SKM-1 treated with dmso at 0.1 percent for 144 hours (cell line): ENCODE measurements at regions not wholly inside any gene's neighbourhood (a gene's known extent, or its start where the extent isn't known, plus 50 kb on each side); places are given as distances from the start of the nearest gene placed in this dataset.
A peak's percentile ranks its signal among the peaks of the same experiment; 100 is the strongest.

Experiments used
- DNase-seq: peaks from one replicate; lab custom pipeline; 2025; ENCODE audit not compliant: unreplicated experiment; lab: John Stamatoyannopoulos, UW

DNA sequence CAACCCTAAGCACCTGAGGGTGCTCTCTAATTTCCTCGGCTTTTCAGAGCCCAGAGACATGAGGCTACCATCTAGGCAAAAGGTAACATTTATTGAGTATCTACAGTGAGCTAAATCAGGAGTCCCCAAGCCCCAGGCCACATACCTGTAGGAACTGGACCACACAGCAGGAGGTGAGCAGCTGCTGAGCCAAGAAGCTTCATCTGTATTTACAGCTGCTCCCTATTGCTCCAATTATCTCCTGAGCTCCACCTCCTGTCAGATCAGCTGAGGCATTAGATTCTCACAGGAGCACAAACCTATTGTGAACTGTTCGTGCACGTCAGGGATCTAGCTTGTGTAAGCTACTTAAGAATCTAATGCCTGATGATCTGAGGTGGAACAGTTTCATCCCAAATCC lies 70.2 kb downstream of the RND3 start:
- DNase-seq = no peak

DNA sequence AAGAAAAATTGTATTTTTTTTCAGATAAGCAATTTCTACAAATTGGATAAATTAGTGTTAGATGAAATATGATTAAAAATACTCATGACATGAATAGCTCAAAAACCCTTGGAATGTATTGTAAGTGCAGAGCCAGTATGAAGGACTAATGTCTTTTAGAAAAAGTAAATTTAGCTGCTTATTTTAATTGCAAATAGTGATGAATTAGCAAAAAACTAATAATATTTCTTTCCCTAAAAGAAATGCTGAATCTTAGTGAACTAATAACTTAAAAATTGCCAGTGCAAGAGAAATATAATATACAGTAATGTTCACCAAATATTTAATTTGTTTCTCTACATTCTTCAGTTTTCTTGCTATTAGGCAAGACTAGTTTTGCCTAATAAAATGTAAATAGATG lies 72.4 kb downstream of the RND3 start:
- no peak for DNase-seq

DNA sequence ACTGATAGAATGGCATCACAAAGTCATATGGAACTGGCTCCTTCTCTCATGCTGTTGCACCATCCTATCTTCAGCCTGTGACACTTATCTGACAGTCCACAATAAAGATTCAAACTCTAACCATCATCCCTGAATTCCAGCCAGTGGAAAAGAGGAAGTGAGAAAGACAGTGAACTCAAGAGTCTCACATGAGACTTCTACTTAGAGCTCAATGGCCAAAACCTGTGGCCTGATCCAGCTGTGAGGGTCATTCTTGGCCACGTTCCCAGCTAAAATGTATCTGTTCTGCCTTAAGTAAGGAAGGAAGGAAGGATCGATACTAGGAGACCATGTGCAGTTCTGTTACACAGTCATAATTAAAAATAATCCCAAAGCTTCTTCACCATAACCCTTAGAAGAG lies 73.6 kb downstream of the RND3 start:
- no peak for DNase-seq

DNA sequence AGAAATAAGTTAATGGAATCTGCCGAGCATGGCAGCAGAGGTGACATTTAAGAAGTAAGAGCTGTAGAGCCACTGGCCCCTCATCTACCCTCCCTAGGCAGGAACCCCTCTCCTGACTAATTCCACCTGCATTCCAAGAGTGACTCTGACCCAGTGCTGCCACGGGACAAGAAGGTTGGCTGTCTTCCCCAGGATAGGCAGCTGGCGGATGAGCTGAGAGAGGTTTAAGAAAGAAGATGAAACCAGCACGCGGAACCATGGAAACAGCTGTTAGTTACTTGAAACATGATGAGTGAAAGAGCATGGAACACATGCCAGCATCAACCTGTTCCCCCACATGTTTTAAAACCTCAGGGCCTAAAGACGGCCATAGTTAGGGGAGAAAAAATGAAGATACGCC lies 74.1 kb downstream of the RND3 start:
- no peak for DNase-seq

DNA sequence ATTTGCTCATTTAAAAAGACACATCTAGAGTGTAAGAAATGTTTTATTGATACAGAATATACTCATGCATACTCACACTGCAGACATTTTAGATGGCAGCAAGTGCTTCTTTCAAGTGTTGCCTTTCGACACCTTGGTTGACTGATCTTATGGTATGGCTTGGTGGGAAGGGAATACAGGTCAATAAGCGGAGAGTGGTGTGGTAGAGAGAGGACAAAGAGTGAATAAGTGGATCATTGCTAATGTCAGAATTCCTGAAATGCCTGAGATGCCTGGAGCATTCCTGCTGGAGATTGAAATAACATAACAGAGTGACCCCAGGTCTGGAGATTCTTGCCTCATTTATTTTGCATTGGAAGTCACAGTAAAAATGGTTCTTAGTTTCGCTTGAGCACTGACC lies 76.7 kb downstream of the RND3 start:
- no peak for DNase-seq

DNA sequence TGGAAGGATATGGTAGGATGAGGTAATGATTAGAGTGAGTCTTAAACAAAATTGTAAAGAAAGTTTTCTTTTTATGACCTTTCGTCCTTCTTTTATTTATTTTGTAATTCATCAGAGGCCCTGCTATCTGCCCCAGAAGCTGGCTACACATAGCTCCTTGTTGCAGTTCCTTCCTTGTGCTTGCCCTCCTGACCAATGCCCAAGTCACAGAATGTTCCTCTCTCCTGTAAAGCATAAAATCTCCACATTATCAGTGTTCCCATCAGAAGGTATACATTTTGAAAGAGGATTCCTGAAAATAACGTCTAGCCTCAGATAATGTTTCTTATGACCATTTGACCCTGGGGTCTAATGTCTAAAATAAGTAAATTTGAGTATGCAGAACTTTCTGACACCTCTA lies 78.3 kb downstream of the RND3 start:
- DNase-seq = no peak

DNA sequence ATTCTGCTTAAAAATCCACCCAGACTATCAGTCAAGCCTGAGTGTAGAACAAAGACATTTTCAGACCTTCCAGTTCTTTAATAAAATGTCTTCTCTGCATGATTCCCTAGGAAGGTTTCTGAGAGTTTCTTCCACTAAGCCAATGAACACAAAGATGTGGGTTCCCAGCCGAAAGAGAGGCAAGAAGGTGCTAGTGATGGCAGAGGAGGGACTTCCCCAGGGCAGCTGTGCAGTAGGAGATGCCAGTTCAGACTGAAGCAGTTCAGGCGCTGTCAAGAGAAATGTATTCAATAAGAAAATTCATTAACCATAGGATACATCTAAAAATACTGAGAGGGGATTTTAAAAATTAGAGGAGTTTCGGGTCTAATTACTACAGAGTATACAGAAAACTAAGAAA lies 83.3 kb downstream of the RND3 start:
- no peak for DNase-seq

DNA sequence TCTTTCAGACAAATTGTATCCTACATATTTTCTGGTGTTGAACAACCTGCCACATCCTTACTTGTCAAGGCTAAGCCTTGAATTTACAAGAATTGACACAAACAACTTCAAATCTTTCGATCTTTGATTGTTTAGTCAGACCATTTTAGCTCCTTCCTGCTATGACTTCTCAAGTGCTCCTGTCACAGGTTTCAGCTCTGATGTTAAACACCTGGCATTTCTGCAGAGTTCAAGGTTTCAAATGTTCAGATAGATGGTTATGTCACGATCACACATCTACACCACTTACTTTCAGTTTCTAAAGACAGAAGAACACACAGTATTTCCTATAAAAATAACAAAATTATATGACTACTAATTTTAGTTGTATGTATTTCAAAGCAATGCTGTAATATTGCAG lies 84.0 kb downstream of the RND3 start:
- DNase-seq = no peak

DNA sequence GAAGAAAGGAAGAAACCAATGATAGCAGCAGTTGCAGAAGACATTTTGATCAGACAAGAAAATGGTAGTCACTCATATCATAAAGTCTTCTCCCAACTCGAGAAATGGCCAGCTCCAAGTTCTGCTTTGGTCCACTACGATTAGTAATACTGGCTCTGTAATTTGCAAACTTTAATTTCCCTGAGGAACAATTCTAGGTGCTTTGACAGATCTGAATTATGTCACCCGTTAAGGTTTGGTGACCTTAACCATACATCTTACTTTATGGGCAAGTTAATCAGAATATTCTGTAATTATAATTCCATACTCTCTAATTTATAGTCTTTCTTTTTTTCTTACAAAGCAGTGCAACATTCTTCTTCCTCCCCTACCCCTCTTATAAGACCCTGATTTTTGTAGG lies 84.5 kb downstream of the RND3 start:
- no peak for DNase-seq

DNA sequence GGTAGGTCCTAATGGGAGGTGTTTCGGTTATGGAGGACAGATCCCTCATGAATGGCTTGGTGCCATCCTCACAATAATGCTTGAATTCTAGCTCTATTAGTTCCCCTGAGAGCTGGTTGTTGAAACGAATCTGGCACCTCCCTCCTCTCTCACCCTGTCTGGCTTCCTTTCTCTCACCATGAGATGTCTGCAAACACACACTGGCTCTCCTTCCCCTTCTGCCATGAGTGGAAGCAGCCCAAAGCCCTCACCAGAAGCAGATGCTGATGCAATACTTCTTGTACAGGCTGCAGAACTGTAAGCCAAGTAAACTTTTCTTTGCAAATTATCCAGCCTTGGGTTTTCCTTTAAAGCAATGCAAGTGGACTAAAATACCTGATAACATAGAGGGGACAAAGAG lies 86.6 kb downstream of the RND3 start:
- peak; percentile 5 for DNase-seq

DNA sequence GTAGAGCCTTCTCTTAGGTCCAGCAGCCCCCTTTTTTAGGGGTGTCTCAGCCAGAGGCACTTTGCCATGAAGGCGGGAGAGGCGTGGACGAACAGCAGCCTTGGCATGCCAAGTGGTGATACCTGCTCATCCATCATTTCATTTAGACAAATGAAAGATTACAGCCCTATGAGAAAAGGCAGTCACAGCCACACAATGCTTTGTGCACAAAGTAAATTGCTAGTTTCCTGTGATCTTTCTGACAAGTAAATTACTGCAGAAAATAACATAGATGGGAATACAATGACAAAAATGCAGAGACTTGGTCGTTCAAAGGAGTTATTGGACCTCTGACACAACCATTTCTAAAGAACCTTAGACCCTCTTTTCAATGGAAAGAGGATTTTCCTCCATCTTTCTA lies 94.9 kb downstream of the RND3 start:
- DNase-seq = no peak

DNA sequence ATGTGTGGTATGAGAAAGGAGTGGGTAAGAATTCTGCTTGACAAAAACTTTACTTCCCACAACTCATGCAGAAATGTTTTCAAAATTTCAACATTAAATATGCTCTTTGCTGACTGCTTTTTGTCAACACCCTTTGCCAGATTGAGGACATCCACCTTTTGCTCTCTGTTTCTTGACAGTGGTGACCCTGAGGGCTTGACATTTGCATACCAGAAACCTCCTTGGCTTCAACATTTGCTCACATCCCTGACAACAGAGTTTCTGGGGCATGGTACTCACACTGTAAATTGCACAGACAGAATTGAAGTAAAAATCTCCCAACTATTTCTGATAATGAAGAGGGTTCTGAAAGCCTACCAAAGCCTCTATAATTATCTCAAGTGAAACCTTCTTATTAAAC lies 95.7 kb downstream of the RND3 start:
- no peak for DNase-seq

DNA sequence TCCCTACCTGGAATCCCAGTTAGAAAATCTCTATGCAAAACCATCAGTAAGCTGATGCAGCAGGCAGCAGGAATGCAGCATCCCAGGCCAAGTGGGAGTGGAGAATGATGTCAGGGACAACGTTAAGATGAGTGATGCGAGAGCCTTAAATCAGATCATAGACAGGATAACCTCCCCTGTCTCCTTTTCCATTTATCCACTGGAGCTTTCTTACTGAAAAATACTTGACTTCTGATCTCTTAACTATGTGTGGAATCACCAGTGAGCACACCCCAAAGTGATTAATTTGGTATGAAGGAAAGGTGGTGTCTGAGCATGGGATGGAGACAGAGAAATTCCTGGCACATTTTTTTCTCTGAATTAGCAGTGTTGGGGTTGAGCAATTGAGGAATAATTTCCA lies 98.0 kb downstream of the RND3 start:
- no peak for DNase-seq

DNA sequence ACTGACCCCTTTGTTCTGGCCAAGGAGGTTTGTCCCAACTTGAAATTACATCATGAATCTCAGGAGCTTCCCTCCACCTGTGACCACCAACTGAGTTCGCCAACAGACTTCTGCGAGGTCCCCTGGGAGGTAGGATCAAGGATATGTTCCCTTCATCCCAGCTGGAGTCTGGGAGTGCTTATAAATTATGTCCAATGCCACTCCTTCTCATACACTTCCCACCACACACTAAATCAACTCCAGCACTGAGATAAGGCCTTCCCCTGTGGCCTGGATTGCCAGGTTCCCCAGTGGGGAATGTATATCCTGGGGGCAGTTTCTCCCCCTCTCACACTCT lies 99.2 kb downstream of the RND3 start:
- no peak for DNase-seq

DNA sequence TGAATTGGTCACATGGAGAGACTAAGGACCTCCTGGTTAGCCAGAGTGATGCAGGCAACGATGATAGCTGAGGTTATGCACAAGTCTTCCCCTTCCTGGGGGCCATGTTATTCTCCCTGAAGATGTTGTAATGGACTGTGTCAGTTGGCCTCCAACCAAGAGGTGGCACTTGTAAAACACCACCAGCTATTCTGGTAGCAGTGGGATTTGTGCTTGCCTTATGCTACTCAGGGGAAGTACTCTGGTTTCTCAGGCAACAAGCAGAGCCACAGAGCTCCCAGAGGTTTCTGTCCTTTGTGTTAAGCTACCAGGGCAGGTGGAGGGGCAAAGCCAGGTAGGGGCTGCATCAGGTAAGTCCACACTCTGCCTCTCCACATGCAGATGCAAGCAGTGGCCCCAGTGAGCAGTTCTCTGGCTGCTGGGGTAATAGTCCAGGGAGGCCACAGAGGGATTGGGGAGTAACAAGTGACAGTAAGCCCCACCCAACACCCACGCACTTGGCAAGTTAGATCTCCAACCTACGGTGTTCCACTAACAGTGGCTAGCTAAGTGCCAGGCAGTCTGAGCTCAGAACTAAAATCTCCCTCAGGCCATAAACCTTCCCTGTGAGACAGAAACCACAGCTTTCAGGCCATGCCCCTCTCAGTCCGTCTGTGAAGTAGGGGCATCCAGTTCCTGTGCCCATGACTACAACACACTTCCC lies 99.7 kb downstream of the RND3 start:
- DNase-seq = no peak

DNA sequence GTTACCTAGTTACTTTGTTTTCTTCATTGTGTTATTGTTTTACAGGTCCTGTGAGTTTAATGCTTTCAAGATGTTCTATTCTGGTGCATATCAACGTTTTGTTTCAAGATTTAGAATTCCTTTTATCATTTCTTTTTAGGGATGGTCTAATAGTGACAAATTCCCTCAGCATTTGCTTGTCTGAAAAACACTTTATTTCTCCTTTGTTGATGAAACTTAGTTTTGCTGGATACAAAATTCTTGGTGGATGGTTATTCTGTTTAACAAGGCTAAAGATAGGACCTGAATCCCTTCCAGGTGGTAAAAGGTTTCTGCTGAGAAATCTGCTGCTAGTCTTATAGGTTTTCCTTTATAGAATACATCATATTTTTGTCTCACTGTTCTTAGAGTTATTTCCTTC lies 102.3 kb downstream of the RND3 start:
- no peak for DNase-seq

DNA sequence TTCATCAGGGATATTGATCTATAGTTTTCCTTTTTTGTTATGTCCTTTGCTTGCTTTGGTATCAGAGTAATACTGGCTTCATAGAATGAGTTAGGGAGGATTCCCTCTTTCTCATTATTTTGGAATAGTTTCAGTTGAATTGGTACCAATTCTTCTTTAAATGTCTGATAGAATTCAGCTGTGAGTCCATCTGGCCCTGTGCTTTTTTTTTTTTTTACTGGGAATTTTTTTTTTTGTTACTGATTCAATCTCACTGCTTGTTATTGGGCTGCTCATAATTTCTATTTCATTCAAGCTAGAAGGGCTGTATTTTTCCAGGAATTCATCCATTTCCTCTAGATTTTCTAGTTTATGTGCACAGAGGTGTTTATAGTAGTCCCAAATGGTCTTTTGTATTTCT lies 103.9 kb downstream of the RND3 start:
- DNase-seq = no peak

DNA sequence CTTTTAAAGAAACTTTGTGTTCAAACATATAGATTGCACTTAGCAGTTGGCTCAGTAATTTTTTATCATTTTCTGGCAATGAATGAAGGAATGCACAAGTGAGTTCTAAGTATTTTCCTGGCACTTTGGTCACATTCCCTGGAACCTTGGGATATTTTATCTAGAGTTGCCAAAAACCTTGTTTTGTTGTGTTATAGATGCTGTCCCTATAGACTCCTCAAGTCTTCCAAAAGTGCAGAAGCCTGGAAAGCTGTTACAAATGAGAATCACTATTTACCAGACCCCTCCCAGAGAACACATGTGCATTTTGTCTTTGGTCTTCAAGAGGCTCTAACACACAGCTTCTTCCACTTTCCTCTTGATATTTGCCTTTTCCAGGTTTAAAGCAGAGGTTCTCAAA lies 108.3 kb downstream of the RND3 start:
- no peak for DNase-seq

DNA sequence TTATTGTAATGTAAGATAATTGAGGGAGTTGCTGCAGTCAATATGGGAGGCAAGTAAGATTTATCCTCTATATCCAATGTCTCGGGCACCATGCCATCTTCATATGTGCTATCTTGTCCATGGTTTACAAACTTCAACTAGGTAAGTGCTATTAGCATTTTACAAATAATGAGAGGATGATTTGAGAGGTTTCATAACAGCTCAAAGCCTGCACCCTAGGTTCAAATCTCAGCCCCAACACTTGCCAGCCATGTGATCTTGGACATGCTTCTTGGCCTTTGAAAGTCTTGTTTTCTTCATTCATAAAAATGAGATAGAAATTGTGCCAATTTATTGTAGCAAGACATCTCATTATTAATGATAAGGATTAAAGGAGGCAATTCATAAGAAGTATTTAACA lies 108.8 kb downstream of the RND3 start:
- DNase-seq = no peak

DNA sequence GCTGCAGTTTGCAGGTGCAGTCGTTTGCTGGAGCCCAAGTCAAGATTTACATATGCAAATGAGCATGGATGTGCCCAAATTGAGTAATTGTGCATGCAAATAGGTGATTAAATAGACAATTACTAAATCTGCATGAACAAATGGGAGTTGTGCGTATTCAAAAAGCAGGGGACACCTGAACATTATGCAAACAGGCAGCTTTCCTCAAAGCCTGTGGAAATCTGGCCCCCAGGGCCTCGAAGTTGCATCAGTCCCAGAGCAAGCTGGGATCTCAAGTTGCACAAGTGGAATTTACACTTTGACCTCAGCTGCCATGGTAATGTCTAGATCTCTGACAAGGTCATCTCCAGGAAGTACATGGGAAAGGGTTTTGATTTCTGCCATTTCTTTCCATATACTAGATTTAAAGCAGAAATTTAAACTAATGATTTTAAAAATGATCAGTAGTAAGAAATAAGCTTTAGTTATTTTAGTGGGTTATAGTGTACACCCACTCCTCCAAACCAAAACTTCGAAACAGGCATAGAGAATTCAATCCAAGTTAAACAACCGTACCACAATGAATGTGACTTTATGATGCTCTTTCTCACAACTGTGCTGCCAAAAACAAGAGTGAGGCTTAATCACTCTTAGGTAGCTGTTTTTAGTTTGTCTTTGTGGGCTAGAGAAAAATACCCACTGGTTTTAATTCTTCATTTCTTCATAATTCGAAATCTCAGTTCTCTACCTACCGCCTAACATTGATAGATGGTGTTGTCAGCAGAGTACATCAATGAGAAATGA lies 110.7 kb downstream of the RND3 start:
- DNase-seq = no peak

DNA sequence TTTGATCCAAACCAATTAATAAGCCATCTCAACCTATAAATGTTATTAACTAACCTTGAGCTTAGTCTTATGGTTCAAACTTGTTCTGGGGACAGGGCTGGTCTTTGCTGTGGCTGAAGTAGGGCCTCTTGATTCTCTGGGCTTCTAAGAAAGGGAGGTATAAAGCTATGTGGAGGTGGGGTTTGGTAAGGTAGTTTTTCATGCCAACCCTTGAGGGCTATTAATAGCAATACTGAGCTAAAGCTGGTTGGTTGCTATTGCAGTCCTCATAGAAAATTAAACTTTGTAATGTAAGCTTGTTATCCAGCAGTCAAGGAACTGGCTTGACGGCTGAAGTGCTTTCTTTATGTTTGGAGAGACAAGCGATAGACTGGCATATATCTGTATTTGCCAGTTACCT lies 112.1 kb downstream of the RND3 start:
- DNase-seq = no peak

DNA sequence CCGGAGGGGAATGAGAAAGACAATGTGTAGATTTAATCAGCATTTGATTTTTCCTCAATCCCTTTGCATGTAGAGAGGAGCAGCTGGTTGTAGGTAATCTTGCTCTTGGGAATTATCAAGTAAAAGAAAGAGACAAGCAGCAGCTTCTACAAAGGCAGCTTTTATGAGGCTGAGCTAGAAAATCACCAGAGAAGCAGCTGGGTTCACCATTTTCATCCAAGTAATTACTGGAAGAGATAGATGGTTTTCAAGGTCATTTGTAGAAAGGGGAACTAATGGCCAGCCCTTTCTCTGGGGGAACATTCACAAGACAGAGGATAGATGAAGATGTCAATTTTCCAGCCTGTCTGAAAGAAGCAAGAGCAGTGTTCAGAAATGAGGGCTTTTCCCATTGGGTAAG lies 113.0 kb downstream of the RND3 start:
- no peak for DNase-seq

DNA sequence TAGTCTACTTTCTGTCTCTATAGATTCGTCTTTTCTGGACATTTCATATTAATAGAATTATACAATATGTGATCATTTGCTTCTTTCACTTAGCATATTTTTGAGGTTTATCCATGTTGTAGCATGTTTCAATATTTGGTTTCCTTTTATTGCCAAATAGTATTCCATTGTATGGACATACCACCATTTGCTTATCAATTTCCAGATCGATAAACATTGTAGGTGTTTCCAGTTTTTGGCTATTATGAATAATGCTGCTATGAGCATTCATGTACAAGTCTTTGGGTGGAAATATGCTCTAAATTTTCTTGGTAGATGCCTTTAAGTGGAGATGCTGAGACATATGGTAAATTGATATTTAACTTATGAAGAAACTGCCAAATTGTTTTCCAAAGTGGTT lies 114.1 kb downstream of the RND3 start:
- no peak for DNase-seq
